ENCODE measurements at regions not wholly inside any gene's neighbourhood (a gene's known extent, or its start where the extent isn't known, plus 50 kb on each side); places are given as distances from the start of the nearest gene placed in this dataset.

GRCh38 chr2:212894026-212894425 lies 257.4 kb downstream of the IKZF2 start:
- no peaks in the 10 kb centered on the region for H3K79me2 ChIP-seq (ENCODE audit: low read length)
- H3K36me3 ChIP-seq (replicated peaks; ENCODE audit: insufficient read depth, low read length), result no peaks in the 10 kb centered on the region
- no peak overlapping the region for H3K4me3 ChIP-seq (ENCODE audit: low read length)
- no peak overlapping the region for H3K9ac ChIP-seq (ENCODE audit: low read length)
- H3F3A ChIP-seq (ENCODE audit: insufficient read depth, low read length), result no peaks in the 10 kb centered on the region
- no peaks in the 10 kb centered on the region for H4K20me1 ChIP-seq (ENCODE audit: insufficient read depth, low read length)
- TF ChIP-seq EZH2phosphoT487 (IDR thresholded peaks at IDR 0.05; ENCODE audit: low read length) (no peak), CTCF (IDR thresholded peaks at IDR 0.05; ENCODE audit: low read length) (no peak), EZH2 (optimal IDR thresholded peaks at IDR 0.05; ENCODE audit: low read depth, low read length) (no peak)
- no peak overlapping the region for H2AFZ ChIP-seq (ENCODE audit: low read length)
- no peak for DNase-seq
- no peak overlapping the region for H3K27ac ChIP-seq (ENCODE audit: low read length)
- H3K27me3 ChIP-seq (replicated peaks; ENCODE audit: insufficient read depth, low read length), result no peaks in the 10 kb centered on the region
- H3K9me3 ChIP-seq (replicated peaks; ENCODE audit: insufficient read depth, low read length), result no peaks in the 10 kb centered on the region
- no peaks in the 10 kb centered on the region for H3K4me1 ChIP-seq (ENCODE audit: low read length)
- no peak overlapping the region for H3K4me2 ChIP-seq (ENCODE audit: low read depth, low read length)
- H3K9me2 ChIP-seq (replicated peaks; ENCODE audit: insufficient read depth, low read length), result no peaks in the 10 kb centered on the region

DNA sequence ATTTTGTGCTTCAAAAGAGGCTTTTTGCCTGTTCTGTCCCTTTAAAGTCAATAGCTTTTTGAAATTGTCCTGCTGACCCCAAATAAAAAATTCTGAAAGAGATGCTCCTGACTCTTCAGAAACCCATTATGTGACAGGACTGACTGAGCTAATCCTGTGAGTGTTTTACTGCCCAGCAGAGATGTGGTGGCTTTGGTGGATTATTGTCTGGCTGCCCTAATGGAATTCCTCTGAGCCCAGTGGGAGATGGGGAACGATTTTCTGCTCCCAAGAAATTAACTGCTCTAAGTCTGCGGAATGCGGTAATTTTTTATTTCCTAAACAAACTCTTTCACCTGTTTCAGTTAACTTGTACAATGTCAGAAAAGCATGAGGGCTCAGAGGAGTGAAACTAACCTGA lies 258.2 kb downstream of the IKZF2 start:
- no peak for TF ChIP-seq EZH2 (optimal IDR thresholded peaks at IDR 0.05; ENCODE audit: low read depth, low read length)
- no peak for TF ChIP-seq EZH2phosphoT487 (IDR thresholded peaks at IDR 0.05; ENCODE audit: low read length)
- TF ChIP-seq CTCF (IDR thresholded peaks at IDR 0.05; ENCODE audit: low read length), result no peak
- H3K4me2 ChIP-seq (ENCODE audit: low read depth, low read length), result no peak overlapping the region
- no peaks in the 10 kb centered on the region for H3K79me2 ChIP-seq (ENCODE audit: low read length)
- no peak overlapping the region for H3K4me3 ChIP-seq (ENCODE audit: low read length)
- H3K36me3 ChIP-seq (replicated peaks; ENCODE audit: insufficient read depth, low read length), result no peaks in the 10 kb centered on the region
- DNase-seq, result no peak
- H3K27ac ChIP-seq (ENCODE audit: low read length), result no peak overlapping the region
- H3K9me2 ChIP-seq (replicated peaks; ENCODE audit: insufficient read depth, low read length), result no peaks in the 10 kb centered on the region
- H2AFZ ChIP-seq (ENCODE audit: low read length), result no peak overlapping the region
- H4K20me1 ChIP-seq (ENCODE audit: insufficient read depth, low read length), result no peaks in the 10 kb centered on the region
- no peaks in the 10 kb centered on the region for H3K9me3 ChIP-seq (replicated peaks; ENCODE audit: insufficient read depth, low read length)
- no peaks in the 10 kb centered on the region for H3F3A ChIP-seq (ENCODE audit: insufficient read depth, low read length)
- H3K27me3 ChIP-seq (replicated peaks; ENCODE audit: insufficient read depth, low read length), result no peaks in the 10 kb centered on the region
- H3K4me1 ChIP-seq (ENCODE audit: low read length), result no peaks in the 10 kb centered on the region
- no peak overlapping the region for H3K9ac ChIP-seq (ENCODE audit: low read length)

DNA sequence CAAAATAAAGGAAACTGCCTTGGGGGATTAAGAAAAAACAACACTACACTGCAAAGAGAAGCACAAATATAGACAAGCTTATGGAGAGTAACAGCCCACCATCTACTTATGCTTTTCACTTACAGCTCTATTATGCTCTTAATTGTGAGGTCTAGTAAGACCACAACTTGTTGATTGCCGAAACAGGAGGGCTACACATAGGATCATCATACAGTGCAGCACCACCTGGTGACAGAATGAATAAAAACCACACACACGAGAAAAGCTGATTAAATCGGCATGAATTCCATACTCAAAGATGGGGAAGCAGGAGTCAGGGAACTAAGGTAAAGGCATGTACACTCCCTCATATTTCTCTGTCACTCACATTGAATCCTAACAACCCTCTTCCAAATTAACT lies 259.2 kb downstream of the IKZF2 start:
- H3F3A ChIP-seq (ENCODE audit: insufficient read depth, low read length), result no peaks in the 10 kb centered on the region
- H3K27ac ChIP-seq (ENCODE audit: low read length), result no peak overlapping the region
- no peaks in the 10 kb centered on the region for H3K79me2 ChIP-seq (ENCODE audit: low read length)
- no peaks in the 10 kb centered on the region for H3K4me1 ChIP-seq (ENCODE audit: low read length)
- no peaks in the 10 kb centered on the region for H3K36me3 ChIP-seq (replicated peaks; ENCODE audit: insufficient read depth, low read length)
- no peaks in the 10 kb centered on the region for H3K9me3 ChIP-seq (replicated peaks; ENCODE audit: insufficient read depth, low read length)
- DNase-seq, result no peak
- H4K20me1 ChIP-seq (ENCODE audit: insufficient read depth, low read length), result no peaks in the 10 kb centered on the region
- no peaks in the 10 kb centered on the region for H3K9me2 ChIP-seq (replicated peaks; ENCODE audit: insufficient read depth, low read length)
- H2AFZ ChIP-seq (ENCODE audit: low read length), result no peak overlapping the region
- H3K27me3 ChIP-seq (replicated peaks; ENCODE audit: insufficient read depth, low read length), result no peaks in the 10 kb centered on the region
- H3K4me2 ChIP-seq (ENCODE audit: low read depth, low read length), result no peak overlapping the region
- H3K9ac ChIP-seq (ENCODE audit: low read length), result no peak overlapping the region
- TF ChIP-seq EZH2phosphoT487 (IDR thresholded peaks at IDR 0.05; ENCODE audit: low read length), result no peak
- peak; percentile 31 for TF ChIP-seq CTCF (IDR thresholded peaks at IDR 0.05; ENCODE audit: low read length)
- no peak overlapping the region for H3K4me3 ChIP-seq (ENCODE audit: low read length)

Measured in MM.1S (cell line).